OCI-LY7 (cell line): ENCODE measurements at regions not wholly inside any gene's neighbourhood (a gene's known extent, or its start where the extent isn't known, plus 50 kb on each side); places are given as distances from the start of the nearest gene placed in this dataset.

Experiments
- BruUV-seq: library from RNA; stranded (reverse); fragments of 400-500 nt; replicated peaks from 2 replicates; lab custom pipeline; 2021; lab: Mats Ljungman, UMichigan
- CTCF ChIA-PET: fragments of 300-600 bp; sonication (Branson Sonifier 250); formaldehyde crosslinking; loops from one replicate; lab custom pipeline; 2022; ENCODE audit warnings: antibody characterized with exemption; ENCODE audit not compliant: unreplicated experiment; lab: Charles Lee
- POLR2A ChIA-PET: fragments of 300-600 bp; sonication (Branson Sonifier 250); formaldehyde crosslinking; loops from one replicate; lab custom pipeline; 2022; ENCODE audit warnings: antibody characterized with exemption; lab: Charles Lee
- DNase-seq: peaks from one replicate; pipeline ENCODE4 v3.0.0-alpha.2; 2015; ENCODE audit warnings: low spot score
- H2AFZ ChIP-seq: fragments of 200-600 bp; sonication (generic), shearing (Covaris generic); 2 replicates; pipeline ENCODE4 v1.6.1; 2014; ENCODE audit warnings: mild to moderate bottlenecking, antibody characterized with exemption, low read length, moderate library complexity
- H3K27ac ChIP-seq: fragments of 200-600 bp; sonication (generic); 2 replicates; pipeline ENCODE4 v1.5.1; 2014; ENCODE audit warnings: mixed run types, low read depth, mild to moderate bottlenecking, moderate library complexity, low read length, inconsistent platforms; ENCODE audit not compliant: poor library complexity, severe bottlenecking
- H3K36me3 ChIP-seq: fragments of 200-600 bp; sonication (generic); 2 replicates; pipeline ENCODE4 v1.6.1; 2014; ENCODE audit warnings: mild to moderate bottlenecking, antibody characterized with exemption, low read length, moderate library complexity, mixed read lengths; ENCODE audit not compliant: insufficient read depth
- H3K4me1 ChIP-seq: fragments of 200-600 bp; sonication (generic); 2 replicates; pipeline ENCODE4 v1.5.1; 2014; ENCODE audit warnings: mild to moderate bottlenecking, low read length; ENCODE audit not compliant: insufficient read depth, poor library complexity, severe bottlenecking
- H3K4me2 ChIP-seq: fragments of 200-600 bp; sonication (generic); 2 replicates; pipeline ENCODE4 v1.6.1; 2014; ENCODE audit warnings: mild to moderate bottlenecking, low read length
- H3K4me3 ChIP-seq: fragments of 200-600 bp; sonication (generic); 2 replicates; pipeline ENCODE4 v1.5.1; 2014; ENCODE audit warnings: mild to moderate bottlenecking, low read depth, low read length; ENCODE audit not compliant: poor library complexity, severe bottlenecking
- H3K79me2 ChIP-seq: fragments of 200-600 bp; sonication (generic); 2 replicates; pipeline ENCODE4 v1.6.1; 2016; ENCODE audit warnings: low read depth, mild to moderate bottlenecking, low read length, moderate library complexity, mixed read lengths; ENCODE audit not compliant: insufficient read depth
- H3K9me2 ChIP-seq: fragments of 200-600 bp; sonication (generic); 2 replicates; pipeline ENCODE4 v1.6.1; 2016; ENCODE audit warnings: mild to moderate bottlenecking, low read length, mixed read lengths; ENCODE audit not compliant: insufficient read depth
- H3K9me3 ChIP-seq: fragments of 200-600 bp; sonication (generic); 2 replicates; pipeline ENCODE4 v1.6.1; 2014; ENCODE audit warnings: mild to moderate bottlenecking, mixed run types, low read length, mixed read lengths
- H4K20me1 ChIP-seq: fragments of 200-600 bp; sonication (generic); 2 replicates; pipeline ENCODE4 v1.6.1; 2014; ENCODE audit warnings: mild to moderate bottlenecking, antibody characterized with exemption, low read length, moderate library complexity, mixed read lengths; ENCODE audit not compliant: insufficient read depth
- CTCF ChIP-seq: fragments of 200-600 bp; sonication (generic); conservative IDR thresholded peaks from 2 replicates; pipeline ENCODE4 v1.5.1; 2014; ENCODE audit warnings: mild to moderate bottlenecking, antibody characterized with exemption, low read length, moderate library complexity, mixed read lengths
- EZH2phosphoT487 ChIP-seq: fragments of 200-600 bp; sonication (generic); IDR thresholded peaks from 2 replicates; pipeline ENCODE4 v1.6.1; 2018; ENCODE audit warnings: low read depth, borderline replicate concordance, mild to moderate bottlenecking, mixed run types, antibody characterized with exemption, low read length, moderate library complexity, mixed read lengths
- intact Hi-C: fragments of 100-400 bp; cut with micrococcal nuclease; formaldehyde crosslinking; loops from one replicate; pipeline ENCODE4 v1.10.0; 2022; ENCODE audit not compliant: unreplicated experiment

DNA sequence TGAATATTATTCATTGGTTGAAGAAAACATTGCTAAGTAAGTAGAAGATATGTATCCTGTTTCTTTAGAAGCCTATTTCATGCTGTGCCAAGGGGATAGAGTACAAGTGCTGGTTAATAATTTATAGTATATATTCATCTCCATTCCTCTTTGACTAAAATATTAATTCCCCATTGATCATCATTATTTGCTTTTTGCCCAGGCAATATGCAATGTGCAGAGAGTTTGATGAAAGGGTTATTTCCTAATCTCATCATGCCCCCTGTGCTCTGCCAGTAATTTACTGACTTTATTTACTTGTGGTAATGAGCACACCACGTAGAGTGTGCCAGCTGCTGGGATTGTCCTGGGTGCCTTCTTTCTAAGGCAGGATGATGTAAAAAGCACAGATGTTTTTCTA is 180.9 kb downstream of the REEP3 start:
- CTCF ChIA-PET: no interaction called here
- BruUV-seq: no TSS peak

GRCh38 chr10:63703113-63703670 is 182.0 kb downstream of the REEP3 start:
- Histone ChIP-seq H3K9me3 (no peaks in the 10 kb centered on the region), H3K4me1 (peaks cover 41% of the 10 kb centered on the region), H3K79me2 (no peaks in the 10 kb centered on the region), H3K4me3 (no peak overlapping the region), H3K4me2 (peak overlapping the region; percentile 44; the same call in 1 of the 2 replicates), H4K20me1 (no peaks in the 10 kb centered on the region), H3K27ac (peak overlapping the region; percentile 5), H2AFZ (peak overlapping the region; percentile 86), H3K36me3 (no peaks in the 10 kb centered on the region), H3K9me2 (no peaks in the 10 kb centered on the region)
- CTCF ChIA-PET: interaction anchor here (0.7 kb wide), 1 partner anchor 571 kb away, joined by 3 read pairs; no protein-coding TSS in a partner anchor
- POLR2A ChIA-PET: interaction anchor here (0.6 to 1.0 kb wide), 4 partner anchors 9 to 535 kb away, joined by 3 to 4 read pairs (median 4); no protein-coding TSS in a partner anchor
- no peak for TF ChIP-seq EZH2phosphoT487
- intact Hi-C loops: no loop called here
- no TSS peak for BruUV-seq
- DNase-seq: peak; percentile 62

More for the DNA sequence above, 180.9 kb downstream of the REEP3 start:
- no peaks in the 10 kb centered on the region for H3K36me3 ChIP-seq
- H2AFZ ChIP-seq: peak overlapping the region; percentile 31; the same call in 1 of the 2 replicates
- H3K4me1 ChIP-seq: peaks cover 45% of the 10 kb centered on the region
- no peaks in the 10 kb centered on the region for H3K9me2 ChIP-seq
- H3K9me3 ChIP-seq: no peaks in the 10 kb centered on the region
- TF ChIP-seq CTCF: no peak
- TF ChIP-seq EZH2phosphoT487: no peak
- no peak overlapping the region for H3K27ac ChIP-seq
- POLR2A ChIA-PET: interaction anchor here (0.6 kb wide), 1 partner anchor 16 kb away, joined by 3 read pairs; no protein-coding TSS in a partner anchor
- H4K20me1 ChIP-seq: no peaks in the 10 kb centered on the region
- DNase-seq: no peak
- H3K79me2 ChIP-seq: no peaks in the 10 kb centered on the region
- intact Hi-C loops: no loop called here
- no peak overlapping the region for H3K4me3 ChIP-seq
- H3K4me2 ChIP-seq: no peak overlapping the region

DNA sequence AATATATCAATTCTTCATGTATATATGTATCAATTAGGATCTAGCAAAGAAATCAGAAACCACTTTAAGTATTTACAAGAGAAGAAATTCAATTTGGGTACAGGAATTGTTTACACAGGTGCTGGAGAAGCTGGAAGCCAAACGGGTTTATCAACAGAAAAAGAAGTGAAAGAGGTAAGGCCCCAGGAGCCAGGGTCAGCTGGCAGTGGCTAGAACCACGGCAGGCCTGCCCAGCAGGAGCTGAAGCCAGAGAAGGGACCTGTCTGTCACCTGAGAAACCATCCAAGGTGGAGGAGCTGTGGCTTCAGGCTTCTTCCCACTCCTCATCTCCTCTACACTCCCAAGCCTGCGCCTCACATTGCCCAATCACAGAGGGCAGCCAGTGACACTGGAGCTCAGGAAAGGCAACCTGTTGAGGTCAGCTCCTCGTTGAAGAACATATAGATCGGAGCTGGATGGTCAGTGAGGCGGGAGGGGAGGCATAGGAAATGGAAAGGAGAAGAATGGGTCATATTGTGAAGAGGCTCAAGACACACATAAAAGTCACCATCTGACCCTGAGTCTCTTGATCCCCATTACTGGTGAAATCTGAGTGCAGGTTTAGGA is 182.6 kb downstream of the REEP3 start:
- Histone ChIP-seq H3K4me1 (peaks cover 34% of the 10 kb centered on the region), H3K9me3 (no peaks in the 10 kb centered on the region), H2AFZ (peak overlapping the region; percentile 86; the same call in 1 of the 2 replicates), H3K36me3 (no peaks in the 10 kb centered on the region), H3K9me2 (no peaks in the 10 kb centered on the region), H3K79me2 (no peaks in the 10 kb centered on the region), H3K27ac (no peak overlapping the region), H3K4me2 (no peak overlapping the region), H4K20me1 (no peaks in the 10 kb centered on the region), H3K4me3 (no peak overlapping the region)
- POLR2A ChIA-PET: interaction anchor here (0.6 to 1.6 kb wide), 4 partner anchors 12 to 1170 kb away, joined by 3 to 5 read pairs (median 4); partner anchors contain the start of gene NRBF2
- intact Hi-C loops: no loop called here
- BruUV-seq: no TSS peak
- CTCF ChIA-PET: no interaction called here
- TF ChIP-seq CTCF: no peak
- TF ChIP-seq EZH2phosphoT487: no peak
- DNase-seq: no peak
